Activated CD8-positive, alpha-beta memory T cell treated with anti-CD3 and anti-CD28 coated beads, Interleukin-2, amount 10 ng/mL, durations not matched to agents 7 days and 5 days (primary cell): ENCODE measurements at regions not wholly inside any gene's neighbourhood (a gene's known extent, or its start where the extent isn't known, plus 50 kb on each side); places are given as distances from the start of the nearest gene placed in this dataset.

Source experiments
- ATAC-seq: fragments of 150-1000 bp; cut with Tn5 transposase; one replicate; pipeline ENCODE4 v1.10.0; 2021; ENCODE audit warnings: moderate library complexity
- CTCF ChIA-PET: fragments of 350-600 bp; sonication (Branson Sonifier 250); formaldehyde crosslinking; loops from one replicate; lab custom pipeline; 2021; ENCODE audit warnings: antibody characterized with exemption; lab: Charles Lee
- DNase-seq: peaks from one replicate; pipeline ENCODE4 v3.0.0-alpha.2; 2020
- H3K27ac Mint-ChIP-seq: one replicate; pipeline ENCODE4 v1.8.0; 2021; ENCODE audit warnings: mild to moderate bottlenecking, mixed read lengths
- H3K27me3 Mint-ChIP-seq: one replicate; pipeline ENCODE4 v1.8.0; 2021; ENCODE audit warnings: mixed read lengths
- H3K36me3 Mint-ChIP-seq: one replicate; pipeline ENCODE4 v1.8.0; 2021; ENCODE audit warnings: mild to moderate bottlenecking, mixed read lengths
- H3K4me1 Mint-ChIP-seq: one replicate; pipeline ENCODE4 v1.8.0; 2021; ENCODE audit warnings: mixed read lengths
- H3K4me3 Mint-ChIP-seq: one replicate; pipeline ENCODE4 v1.8.0; 2021; ENCODE audit warnings: mild to moderate bottlenecking, moderate library complexity, mixed read lengths
- H3K9me3 Mint-ChIP-seq: one replicate; pipeline ENCODE4 v1.8.0; 2022; ENCODE audit warnings: low read depth, mixed read lengths

DNA sequence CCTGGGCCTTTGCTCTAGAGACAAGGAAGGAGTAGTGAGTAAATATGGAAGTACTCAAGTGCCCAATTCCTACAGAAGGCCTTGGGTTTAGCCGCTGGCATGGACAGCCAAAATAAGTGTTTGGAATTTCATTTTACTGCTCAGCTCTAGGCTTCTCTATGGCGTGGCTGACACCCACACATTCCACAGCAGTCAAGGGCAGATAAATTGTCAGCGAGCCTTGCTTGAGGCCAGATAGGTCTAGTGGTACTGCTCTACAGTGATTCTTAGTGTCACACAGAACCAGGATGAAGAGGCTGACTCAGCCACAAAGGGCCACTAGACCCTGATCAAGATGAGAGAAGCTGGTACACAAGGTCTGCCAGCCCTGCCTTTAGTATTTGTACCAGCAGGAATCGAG lies 111.0 kb upstream of the NFIB start:
- ATAC-seq (no peak), DNase-seq (no peak)
- H3K36me3 Mint-ChIP-seq = no peaks in the 10 kb centered on the region
- no peaks in the 10 kb centered on the region for H3K27me3 Mint-ChIP-seq
- H3K9me3 Mint-ChIP-seq = no peaks in the 10 kb centered on the region
- no peak overlapping the region for H3K27ac Mint-ChIP-seq
- no peak overlapping the region for H3K4me3 Mint-ChIP-seq
- CTCF ChIA-PET = no interaction called here
- H3K4me1 Mint-ChIP-seq = no peaks in the 10 kb centered on the region

- Mint-ChIP-seq H3K9me3 (no peaks in the 10 kb centered on the region), H3K36me3 (no peaks in the 10 kb centered on the region), H3K4me3 (no peak overlapping the region), H3K4me1 (no peaks in the 10 kb centered on the region), H3K27me3 (no peaks in the 10 kb centered on the region), H3K27ac (no peak overlapping the region)
- CTCF ChIA-PET = no interaction called here
- ATAC-seq = no peak
- no peak for DNase-seq
Measured at GRCh38 chr9:14424289-14424688, 110.3 kb upstream of the NFIB start.

DNA sequence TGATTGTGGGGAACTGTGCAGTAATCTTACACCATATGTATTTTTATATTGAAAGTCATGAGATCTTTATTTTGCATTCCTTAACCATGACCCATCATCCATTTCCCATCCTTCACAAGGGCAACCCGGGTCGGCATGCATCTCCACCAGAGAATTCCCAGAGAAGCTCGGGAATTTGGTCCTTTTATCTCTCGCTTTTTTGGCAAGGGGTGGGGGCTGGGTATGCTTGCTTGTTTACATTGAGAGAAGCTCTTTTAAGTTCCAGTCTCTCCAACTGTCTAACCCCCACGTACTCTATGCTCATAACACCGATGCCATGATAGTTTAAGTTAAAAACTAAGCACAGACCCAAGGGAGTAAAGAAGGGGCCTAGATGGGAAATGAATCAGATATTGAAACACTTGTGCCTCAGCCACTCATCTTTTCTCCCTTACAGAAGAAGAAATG lies 109.9 kb upstream of the NFIB start:
- no peak overlapping the region for H3K27ac Mint-ChIP-seq
- no peak for DNase-seq
- CTCF ChIA-PET = no interaction called here
- H3K4me1 Mint-ChIP-seq = no peaks in the 10 kb centered on the region
- ATAC-seq = no peak
- no peaks in the 10 kb centered on the region for H3K9me3 Mint-ChIP-seq
- no peak overlapping the region for H3K4me3 Mint-ChIP-seq
- no peaks in the 10 kb centered on the region for H3K27me3 Mint-ChIP-seq
- H3K36me3 Mint-ChIP-seq = no peaks in the 10 kb centered on the region

DNA sequence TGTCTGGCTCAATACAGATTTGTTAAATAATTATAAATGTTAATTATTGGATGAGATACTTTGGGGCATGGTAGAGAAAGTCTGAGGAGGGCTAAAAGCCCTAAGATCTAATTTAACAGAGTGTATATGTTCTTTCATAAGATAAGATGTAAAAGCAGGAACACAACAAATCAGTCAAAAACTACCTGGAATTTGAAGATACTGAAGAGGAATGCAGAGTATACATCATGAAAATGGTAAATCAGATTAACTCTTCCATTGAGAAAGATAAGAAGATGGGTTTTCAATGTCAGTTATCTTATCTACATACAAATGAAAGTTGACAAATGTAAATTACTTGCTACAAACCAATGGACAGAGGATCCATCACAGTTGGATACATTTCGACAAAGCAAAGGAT lies 107.3 kb upstream of the NFIB start:
- ATAC-seq = no peak
- CTCF ChIA-PET = no interaction called here
- Mint-ChIP-seq H3K27ac (no peak overlapping the region), H3K36me3 (no peaks in the 10 kb centered on the region), H3K4me3 (no peak overlapping the region), H3K27me3 (no peaks in the 10 kb centered on the region), H3K9me3 (no peaks in the 10 kb centered on the region), H3K4me1 (no peaks in the 10 kb centered on the region)
- no peak for DNase-seq

GRCh38 chr9:14418941-14419937 lies 105.3 kb upstream of the NFIB start:
- Mint-ChIP-seq H3K4me3 (no peak overlapping the region), H3K27me3 (no peaks in the 10 kb centered on the region), H3K9me3 (no peaks in the 10 kb centered on the region), H3K27ac (no peak overlapping the region), H3K36me3 (no peaks in the 10 kb centered on the region), H3K4me1 (no peaks in the 10 kb centered on the region)
- CTCF ChIA-PET = no interaction called here
- DNase-seq (no peak), ATAC-seq (no peak)

DNA sequence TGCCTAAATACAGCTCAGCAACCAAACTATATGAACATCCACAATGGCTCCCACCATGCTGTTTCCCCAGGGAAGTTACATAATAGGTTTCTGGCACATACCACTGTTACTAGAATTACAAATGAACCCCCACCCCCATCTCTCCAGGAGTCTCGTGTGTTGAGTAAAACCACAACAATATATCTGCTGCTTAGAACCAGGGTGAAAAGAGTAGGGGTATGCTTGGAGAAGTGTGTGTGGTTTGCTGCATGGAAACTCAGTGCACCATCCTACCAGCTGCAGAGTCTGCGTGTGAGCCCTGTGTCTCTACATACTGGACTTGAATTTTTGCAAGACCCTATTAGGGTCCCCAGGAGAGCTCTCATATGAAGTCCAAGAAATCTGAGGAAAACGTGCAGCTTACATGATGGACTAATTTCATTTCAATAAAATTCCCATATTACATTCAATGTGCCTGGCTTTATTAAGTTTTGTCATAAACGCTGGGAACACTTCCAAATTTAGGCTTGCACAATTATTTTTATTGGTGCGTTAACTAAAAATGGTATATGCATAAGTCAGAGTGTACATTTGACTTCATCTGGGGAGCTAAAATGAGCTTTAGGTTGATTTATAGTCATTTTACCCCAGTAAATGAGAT lies 104.5 kb upstream of the NFIB start:
- Mint-ChIP-seq H3K27ac (no peak overlapping the region), H3K36me3 (no peaks in the 10 kb centered on the region), H3K4me3 (no peak overlapping the region), H3K4me1 (no peaks in the 10 kb centered on the region), H3K27me3 (no peaks in the 10 kb centered on the region), H3K9me3 (no peaks in the 10 kb centered on the region)
- ATAC-seq (no peak), DNase-seq (no peak)
- CTCF ChIA-PET = interaction anchor here (0.7 kb wide), 1 partner anchor 169 kb away, joined by 3 read pairs; no protein-coding TSS in a partner anchor

- CTCF ChIA-PET = no interaction called here
- ATAC-seq (no peak), DNase-seq (no peak)
- Mint-ChIP-seq H3K36me3 (no peaks in the 10 kb centered on the region), H3K4me1 (no peaks in the 10 kb centered on the region), H3K4me3 (no peak overlapping the region), H3K27ac (no peak overlapping the region), H3K27me3 (no peaks in the 10 kb centered on the region), H3K9me3 (no peaks in the 10 kb centered on the region)
Measured at GRCh38 chr9:14417237-14417636, 103.3 kb upstream of the NFIB start.

GRCh38 chr9:14415947-14416346 lies 102.0 kb upstream of the NFIB start:
- Mint-ChIP-seq H3K9me3 (no peaks in the 10 kb centered on the region), H3K36me3 (no peaks in the 10 kb centered on the region), H3K4me1 (no peaks in the 10 kb centered on the region), H3K4me3 (no peak overlapping the region), H3K27ac (no peak overlapping the region), H3K27me3 (no peaks in the 10 kb centered on the region)
- DNase-seq (no peak), ATAC-seq (no peak)
- CTCF ChIA-PET = no interaction called here

DNA sequence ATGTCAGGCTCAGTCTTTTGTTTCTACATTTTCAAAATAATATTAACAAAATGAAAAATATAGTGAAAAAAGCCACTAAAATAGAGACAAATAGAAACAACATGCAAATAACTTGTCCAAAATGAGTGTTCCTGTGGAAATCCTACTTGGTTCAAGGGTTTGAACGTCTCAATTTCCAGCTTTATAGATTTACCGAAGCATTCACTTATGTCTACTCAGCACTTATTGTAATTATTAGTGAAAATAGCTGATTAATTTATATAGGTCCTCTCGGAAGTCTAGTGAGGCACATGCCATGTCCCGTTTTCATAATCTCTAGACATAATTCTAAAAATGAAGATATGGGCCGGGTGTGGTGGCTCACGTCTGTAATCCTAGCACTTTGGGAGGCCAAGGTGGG lies 99.9 kb upstream of the NFIB start:
- Mint-ChIP-seq H3K27ac (no peak overlapping the region), H3K4me1 (no peaks in the 10 kb centered on the region), H3K27me3 (no peaks in the 10 kb centered on the region), H3K9me3 (no peaks in the 10 kb centered on the region), H3K4me3 (no peak overlapping the region), H3K36me3 (no peaks in the 10 kb centered on the region)
- CTCF ChIA-PET = no interaction called here
- DNase-seq (no peak), ATAC-seq (no peak)

DNA sequence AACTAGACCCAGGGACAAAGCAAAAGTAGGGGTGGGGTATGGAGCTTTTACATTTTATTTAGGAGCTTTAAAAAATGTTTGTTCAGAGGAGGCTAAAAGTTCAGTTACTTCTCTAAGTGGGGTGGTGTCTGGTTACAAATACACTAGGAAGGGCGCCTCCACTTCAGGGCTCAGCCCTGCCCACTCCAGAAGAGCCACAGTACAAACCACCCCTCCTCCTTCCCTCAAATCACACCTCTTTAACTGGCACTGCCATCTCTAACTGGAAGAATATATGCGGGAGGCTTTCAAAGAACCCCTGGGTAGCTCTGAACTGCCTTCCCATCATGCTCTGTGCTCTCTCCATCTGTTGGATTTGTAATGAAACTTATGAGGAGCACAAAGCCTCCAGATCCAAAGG lies 98.8 kb upstream of the NFIB start:
- no peak overlapping the region for H3K4me3 Mint-ChIP-seq
- ATAC-seq = no peak
- DNase-seq = no peak
- H3K27me3 Mint-ChIP-seq = no peaks in the 10 kb centered on the region
- H3K9me3 Mint-ChIP-seq = no peaks in the 10 kb centered on the region
- no peaks in the 10 kb centered on the region for H3K4me1 Mint-ChIP-seq
- CTCF ChIA-PET = no interaction called here
- H3K36me3 Mint-ChIP-seq = no peaks in the 10 kb centered on the region
- no peak overlapping the region for H3K27ac Mint-ChIP-seq

DNA sequence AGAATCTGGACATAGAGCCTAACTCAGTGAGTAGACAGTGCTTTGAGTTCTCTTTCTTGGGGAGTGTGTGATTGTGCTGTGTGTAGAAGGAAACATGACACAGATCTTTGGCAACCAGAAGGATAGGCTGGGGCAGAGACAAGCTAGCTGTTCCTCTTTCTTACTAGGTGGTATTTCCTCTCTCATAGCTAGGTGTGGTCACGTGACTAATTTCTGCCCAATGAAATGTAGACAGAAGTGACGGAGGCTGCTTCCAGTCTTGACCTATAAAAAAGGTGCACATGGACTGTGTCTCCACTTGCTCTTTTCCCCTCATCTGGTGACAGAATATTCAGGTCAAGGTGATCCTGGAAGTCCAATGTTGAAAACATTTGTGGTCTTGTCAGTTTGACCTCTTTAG lies 92.5 kb upstream of the NFIB start:
- no peak for DNase-seq
- Mint-ChIP-seq H3K4me3 (no peak overlapping the region), H3K4me1 (no peaks in the 10 kb centered on the region), H3K9me3 (no peaks in the 10 kb centered on the region), H3K36me3 (no peaks in the 10 kb centered on the region), H3K27me3 (no peaks in the 10 kb centered on the region), H3K27ac (no peak overlapping the region)
- no peak for ATAC-seq
- CTCF ChIA-PET = no interaction called here

- Mint-ChIP-seq H3K27me3 (no peaks in the 10 kb centered on the region), H3K9me3 (no peaks in the 10 kb centered on the region), H3K36me3 (no peaks in the 10 kb centered on the region), H3K27ac (no peak overlapping the region), H3K4me1 (no peaks in the 10 kb centered on the region), H3K4me3 (no peak overlapping the region)
- CTCF ChIA-PET = interaction anchor here (1.4 kb wide), 1 partner anchor 52 kb away, joined by 3 read pairs; no protein-coding TSS in a partner anchor
- DNase-seq (no peak), ATAC-seq (no peak)
Measured at GRCh38 chr9:14405176-14405706, 91.3 kb upstream of the NFIB start.

GRCh38 chr9:14403081-14403480 lies 89.1 kb upstream of the NFIB start:
- no peaks in the 10 kb centered on the region for H3K4me1 Mint-ChIP-seq
- no peaks in the 10 kb centered on the region for H3K27me3 Mint-ChIP-seq
- no peak for ATAC-seq
- CTCF ChIA-PET = no interaction called here
- H3K9me3 Mint-ChIP-seq = no peaks in the 10 kb centered on the region
- DNase-seq = no peak
- H3K27ac Mint-ChIP-seq = no peak overlapping the region
- H3K36me3 Mint-ChIP-seq = no peaks in the 10 kb centered on the region
- H3K4me3 Mint-ChIP-seq = no peak overlapping the region

GRCh38 chr9:14402583-14402982 lies 88.6 kb upstream of the NFIB start:
- no peaks in the 10 kb centered on the region for H3K9me3 Mint-ChIP-seq
- DNase-seq (no peak), ATAC-seq (no peak)
- CTCF ChIA-PET = no interaction called here
- H3K4me1 Mint-ChIP-seq = no peaks in the 10 kb centered on the region
- H3K36me3 Mint-ChIP-seq = no peaks in the 10 kb centered on the region
- H3K27ac Mint-ChIP-seq = no peak overlapping the region
- no peaks in the 10 kb centered on the region for H3K27me3 Mint-ChIP-seq
- H3K4me3 Mint-ChIP-seq = no peak overlapping the region
